ENCODE measurements at regions not wholly inside any gene's neighbourhood (a gene's known extent, or its start where the extent isn't known, plus 50 kb on each side); places are given as distances from the start of the nearest gene placed in this dataset.

DNA sequence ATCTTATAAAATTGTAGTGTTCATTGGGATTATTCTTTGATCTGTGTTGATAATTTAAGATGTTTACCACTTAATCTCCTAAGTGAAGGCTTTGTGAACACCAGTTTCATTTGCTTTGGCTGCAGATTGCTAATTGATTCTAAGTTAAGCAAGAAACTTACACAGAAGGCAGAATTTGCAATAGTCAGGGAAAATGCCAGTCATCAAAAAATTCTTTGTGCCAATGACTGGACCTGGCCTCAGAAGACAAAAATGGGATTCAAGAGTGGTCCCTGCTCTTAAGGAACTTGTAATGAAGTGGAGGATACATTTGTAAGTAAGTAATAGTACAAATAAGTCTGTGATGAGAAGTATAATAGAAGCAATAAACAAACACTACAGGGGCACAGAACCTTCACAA, 63.3 kb upstream of the EXOC2 start:
- TF ChIP-seq TAF1 (IDR thresholded peaks at IDR 0.05; ENCODE audit: low read depth, low read length) (no peak), POLR2A (IDR thresholded peaks at IDR 0.05; ENCODE audit: low read depth, low read length) (no peak)
